ENCODE measurements at regions not wholly inside any gene's neighbourhood (a gene's known extent, or its start where the extent isn't known, plus 50 kb on each side); places are given as distances from the start of the nearest gene placed in this dataset.

- H3K4me2 ChIP-seq (ENCODE audit: low read length), result peak overlapping the region; percentile 100
- H3K36me3 ChIP-seq (ENCODE audit: control insufficient read depth, low read length), result no peaks in the 10 kb centered on the region
- TF ChIP-seq, protein P1, sequence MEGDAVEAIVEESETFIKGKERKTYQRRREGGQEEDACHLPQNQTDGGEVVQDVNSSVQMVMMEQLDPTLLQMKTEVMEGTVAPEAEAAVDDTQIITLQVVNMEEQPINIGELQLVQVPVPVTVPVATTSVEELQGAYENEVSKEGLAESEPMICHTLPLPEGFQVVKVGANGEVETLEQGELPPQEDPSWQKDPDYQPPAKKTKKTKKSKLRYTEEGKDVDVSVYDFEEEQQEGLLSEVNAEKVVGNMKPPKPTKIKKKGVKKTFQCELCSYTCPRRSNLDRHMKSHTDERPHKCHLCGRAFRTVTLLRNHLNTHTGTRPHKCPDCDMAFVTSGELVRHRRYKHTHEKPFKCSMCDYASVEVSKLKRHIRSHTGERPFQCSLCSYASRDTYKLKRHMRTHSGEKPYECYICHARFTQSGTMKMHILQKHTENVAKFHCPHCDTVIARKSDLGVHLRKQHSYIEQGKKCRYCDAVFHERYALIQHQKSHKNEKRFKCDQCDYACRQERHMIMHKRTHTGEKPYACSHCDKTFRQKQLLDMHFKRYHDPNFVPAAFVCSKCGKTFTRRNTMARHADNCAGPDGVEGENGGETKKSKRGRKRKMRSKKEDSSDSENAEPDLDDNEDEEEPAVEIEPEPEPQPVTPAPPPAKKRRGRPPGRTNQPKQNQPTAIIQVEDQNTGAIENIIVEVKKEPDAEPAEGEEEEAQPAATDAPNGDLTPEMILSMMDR (IDR thresholded peaks at IDR 0.05; ENCODE audit: low read depth, low read length, poor library complexity, severe bottlenecking), result no peak
- no peak for TF ChIP-seq EZH2phosphoT487 (IDR thresholded peaks at IDR 0.05; ENCODE audit: borderline replicate concordance, low read length)
- no peaks in the 10 kb centered on the region for H3K9me2 ChIP-seq (replicated peaks; ENCODE audit: control insufficient read depth, low read length)
- no peaks in the 10 kb centered on the region for H3K9me3 ChIP-seq (ENCODE audit: control insufficient read depth, insufficient read depth, low read length)
- no peaks in the 10 kb centered on the region for H3K27me3 ChIP-seq (ENCODE audit: control insufficient read depth, low read length)
- peaks cover 25% of the 10 kb centered on the region for H3F3A ChIP-seq (ENCODE audit: control insufficient read depth, insufficient read depth)
- peak overlapping the region; percentile 98 for H3K27ac ChIP-seq (ENCODE audit: low read depth, low read length)
- peaks cover 100% of the 10 kb centered on the region for H3K4me1 ChIP-seq (ENCODE audit: control insufficient read depth, low read length)
- H4K20me1 ChIP-seq (ENCODE audit: control insufficient read depth, insufficient read depth, low read depth, low read length), result no peaks in the 10 kb centered on the region
- H3K79me2 ChIP-seq (ENCODE audit: control insufficient read depth, low read length), result no peaks in the 10 kb centered on the region
- H3K4me3 ChIP-seq (ENCODE audit: low read length), result peak overlapping the region; percentile 85
Observed at GRCh38 chr16:85308611-85309540, 196.6 kb upstream of the CIBAR2 start.

- H3K4me1 ChIP-seq (ENCODE audit: control insufficient read depth, low read length), result peaks cover 97% of the 10 kb centered on the region
Observed at GRCh38 chr16:85309656-85310587, 197.7 kb upstream of the CIBAR2 start.

GRCh38 chr16:85310868-85311585, 198.8 kb upstream of the CIBAR2 start:
- peak overlapping the region; percentile 85 for H3K4me3 ChIP-seq (ENCODE audit: low read length)
- peaks cover 25% of the 10 kb centered on the region for H3F3A ChIP-seq (ENCODE audit: control insufficient read depth, insufficient read depth)
- no peaks in the 10 kb centered on the region for H3K79me2 ChIP-seq (ENCODE audit: control insufficient read depth, low read length)
- no peaks in the 10 kb centered on the region for H3K36me3 ChIP-seq (ENCODE audit: control insufficient read depth, low read length)
- no peaks in the 10 kb centered on the region for H4K20me1 ChIP-seq (ENCODE audit: control insufficient read depth, insufficient read depth, low read depth, low read length)
- TF ChIP-seq, protein P1 (IDR thresholded peaks at IDR 0.05; ENCODE audit: low read depth, low read length, poor library complexity, severe bottlenecking), result no peak
- no peak for TF ChIP-seq EZH2phosphoT487 (IDR thresholded peaks at IDR 0.05; ENCODE audit: borderline replicate concordance, low read length)
- peak overlapping the region; percentile 98 for H3K27ac ChIP-seq (ENCODE audit: low read depth, low read length)
- peak overlapping the region; percentile 100 for H3K4me2 ChIP-seq (ENCODE audit: low read length)
- H3K9me2 ChIP-seq (replicated peaks; ENCODE audit: control insufficient read depth, low read length), result no peaks in the 10 kb centered on the region
- peaks cover 86% of the 10 kb centered on the region for H3K4me1 ChIP-seq (ENCODE audit: control insufficient read depth, low read length)
- no peaks in the 10 kb centered on the region for H3K27me3 ChIP-seq (ENCODE audit: control insufficient read depth, low read length)
- no peaks in the 10 kb centered on the region for H3K9me3 ChIP-seq (ENCODE audit: control insufficient read depth, insufficient read depth, low read length)

More at GRCh38 chr16:85309656-85310587, 197.7 kb upstream of the CIBAR2 start:
- no peak for TF ChIP-seq EZH2phosphoT487 (IDR thresholded peaks at IDR 0.05; ENCODE audit: borderline replicate concordance, low read length)
- TF ChIP-seq, protein P1 (IDR thresholded peaks at IDR 0.05; ENCODE audit: low read depth, low read length, poor library complexity, severe bottlenecking), result peak; percentile 31
- Histone ChIP-seq H3K4me3 (ENCODE audit: low read length) (peak overlapping the region; percentile 85), H3K4me2 (ENCODE audit: low read length) (peak overlapping the region; percentile 100), H4K20me1 (ENCODE audit: control insufficient read depth, insufficient read depth, low read depth, low read length) (no peaks in the 10 kb centered on the region), H3K36me3 (ENCODE audit: control insufficient read depth, low read length) (no peaks in the 10 kb centered on the region), H3K9me3 (ENCODE audit: control insufficient read depth, insufficient read depth, low read length) (no peaks in the 10 kb centered on the region), H3K27me3 (ENCODE audit: control insufficient read depth, low read length) (no peaks in the 10 kb centered on the region), H3K79me2 (ENCODE audit: control insufficient read depth, low read length) (no peaks in the 10 kb centered on the region), H3F3A (ENCODE audit: control insufficient read depth, insufficient read depth) (peaks cover 25% of the 10 kb centered on the region), H3K9me2 (replicated peaks; ENCODE audit: control insufficient read depth, low read length) (no peaks in the 10 kb centered on the region), H3K27ac (ENCODE audit: low read depth, low read length) (peak overlapping the region; percentile 98)
